H1 (cell line): ENCODE measurements at regions not wholly inside any gene's neighbourhood (a gene's known extent, or its start where the extent isn't known, plus 50 kb on each side); places are given as distances from the start of the nearest gene placed in this dataset.

Experiments used
- ATF2 ChIP-seq: IDR thresholded peaks from 2 replicates; pipeline ENCODE4 v1.6.1; 2012; ENCODE audit warnings: low read length, inconsistent platforms
- BCL11A ChIP-seq, 2 experiments: IDR thresholded peaks; one replicate each; pipeline ENCODE4 v1.6.1; 2011; ENCODE audit warnings: low read depth in 2 of 2, low read length in 2 of 2, mild to moderate bottlenecking in 2 of 2
- CHD7 ChIP-seq: fragments of 300-600 bp; sonication (generic); IDR thresholded peaks from 2 replicates; pipeline ENCODE4 v1.7.1; 2012; ENCODE audit warnings: low read length, moderate library complexity, mild to moderate bottlenecking, inconsistent platforms; ENCODE audit not compliant: insufficient replicate concordance
- CREB1 ChIP-seq: IDR thresholded peaks from 2 replicates; pipeline ENCODE4 v1.6.1; 2012; ENCODE audit warnings: inconsistent platforms
- E2F6 ChIP-seq: IDR thresholded peaks from 2 replicates; pipeline ENCODE4 v1.6.1; 2012; ENCODE audit warnings: inconsistent platforms
- SIN3A ChIP-seq, 2 experiments: IDR thresholded peaks in 1 of 2; conservative IDR thresholded peaks in 1 of 2; 2 replicates each; pipeline ENCODE4 v1.6.1; 2011 to 2012; ENCODE audit warnings: low read length in 2 of 2, improper control_type of control experiment in 1 of 2, low read depth in 1 of 2, mild to moderate bottlenecking in 1 of 2
- SUZ12 ChIP-seq: fragments of 200-600 bp; sonication (generic); IDR thresholded peaks from 2 replicates; pipeline ENCODE4 v1.6.1; 2012; ENCODE audit warnings: mild to moderate bottlenecking, inconsistent platforms, low read length, moderate library complexity, mixed read lengths
- TAF1 ChIP-seq: IDR thresholded peaks from 2 replicates; pipeline ENCODE4 v1.6.1; 2011; ENCODE audit warnings: mild to moderate bottlenecking, low read depth, low read length
- TEAD4 ChIP-seq: IDR thresholded peaks from 2 replicates; pipeline ENCODE4 v1.6.1; 2012; ENCODE audit warnings: low read depth, low read length, inconsistent platforms, mixed read lengths
- YY1 ChIP-seq: IDR thresholded peaks from 2 replicates; pipeline ENCODE4 v1.6.1; 2011; ENCODE audit warnings: low read depth, mild to moderate bottlenecking, low read length

- TF ChIP-seq CHD7 (no peak), ATF2 (no peak), SIN3A (conservative IDR thresholded peaks at IDR 0.05 in 1 of 2, IDR thresholded peaks at IDR 0.05 in 1 of 2; ENCODE audit: low read depth in 1 of 2, low read length in 2 of 2) (no peak), SUZ12 (no peak), YY1 (no peak), E2F6 (no peak), TEAD4 (no peak), CREB1 (no peak), TAF1 (no peak), BCL11A (IDR thresholded peaks at IDR 0.05; ENCODE audit: low read depth in 2 of 2, low read length in 2 of 2) (no peak)
These were observed 71.4 kb upstream of the STARD4 start (continued) for GRCh38 chr5:111583758-111584203.
